Loucy (cell line): ENCODE measurements at regions not wholly inside any gene's neighbourhood (a gene's known extent, or its start where the extent isn't known, plus 50 kb on each side); places are given as distances from the start of the nearest gene placed in this dataset.

Source experiments
- CTCF ChIP-seq: fragments of 200-600 bp; sonication (generic); conservative IDR thresholded peaks from 2 replicates; pipeline ENCODE4 v1.5.1; 2014; ENCODE audit warnings: mild to moderate bottlenecking, antibody characterized with exemption, low read length
- EZH2phosphoT487 ChIP-seq: fragments of 200-600 bp; IDR thresholded peaks from 2 replicates; pipeline ENCODE4 v1.6.1; 2018; ENCODE audit warnings: antibody characterized with exemption, mild to moderate bottlenecking, moderate library complexity, borderline replicate concordance

GRCh38 chr2:44077942-44078511 lies 82.2 kb upstream of the LRPPRC start:
- TF ChIP-seq CTCF, result no peak
- TF ChIP-seq EZH2phosphoT487, result no peak
